ENCODE measurements at regions not wholly inside any gene's neighbourhood (a gene's known extent, or its start where the extent isn't known, plus 50 kb on each side); places are given as distances from the start of the nearest gene placed in this dataset.
"Not testable (repeated sequence)": the region's sequence is repeated elsewhere in the genome, so short reads cannot be mapped to it uniquely, and the experiment has no call there.

GRCh38 chr3:20975188-20975651 lies 775.8 kb downstream of the ZNF385D start:
- CTCF ChIA-PET = no interaction called here
- Histone ChIP-seq H3K4me3 (ENCODE audit: low read depth, low read length) (no peak overlapping the region), H3K27me3 (ENCODE audit: control insufficient read depth, insufficient read depth, low read length) (no peaks in the 10 kb centered on the region), H3K27ac (ENCODE audit: low read depth, low read length) (no peak overlapping the region), H3K9me3 (ENCODE audit: control insufficient read depth, insufficient read depth, low read length) (no peaks in the 10 kb centered on the region)
- POLR2A ChIA-PET = no interaction called here
- DNase-seq (ENCODE audit: low read depth, low spot score) = no peak
- TF ChIP-seq CTCF (IDR thresholded peaks at IDR 0.05; ENCODE audit: low read depth, low read length) = no peak

- no peak overlapping the region for H3K4me3 ChIP-seq (ENCODE audit: low read depth, low read length)
- no peak for DNase-seq (ENCODE audit: low read depth, low spot score)
- no peak overlapping the region for H3K27ac ChIP-seq (ENCODE audit: low read depth, low read length)
- POLR2A ChIA-PET = no interaction called here
- no peaks in the 10 kb centered on the region for H3K27me3 ChIP-seq (ENCODE audit: control insufficient read depth, insufficient read depth, low read length)
- no peak for TF ChIP-seq CTCF (IDR thresholded peaks at IDR 0.05; ENCODE audit: low read depth, low read length)
- CTCF ChIA-PET = no interaction called here
- no peaks in the 10 kb centered on the region for H3K9me3 ChIP-seq (ENCODE audit: control insufficient read depth, insufficient read depth, low read length)
These were observed 776.6 kb downstream of the ZNF385D start for GRCh38 chr3:20974396-20974795.

GRCh38 chr3:20970807-20971206 lies 780.2 kb downstream of the ZNF385D start:
- CTCF ChIA-PET; DNase-seq (ENCODE audit: low read depth, low spot score); POLR2A ChIA-PET; H3K9me3 ChIP-seq (ENCODE audit: control insufficient read depth, insufficient read depth, low read length); H3K27ac ChIP-seq (ENCODE audit: low read depth, low read length); H3K4me3 ChIP-seq (ENCODE audit: low read depth, low read length); H3K27me3 ChIP-seq (ENCODE audit: control insufficient read depth, insufficient read depth, low read length): not testable (repeated sequence)

- CTCF ChIA-PET, POLR2A ChIA-PET: not testable (repeated sequence)
These were observed 781.5 kb upstream of the SGO1 start for GRCh38 chr3:20967485-20967884.

GRCh38 chr3:20958161-20958560 lies 772.2 kb upstream of the SGO1 start:
- CTCF ChIA-PET = no interaction called here
- POLR2A ChIA-PET = no interaction called here
- H3K4me3 ChIP-seq (ENCODE audit: low read depth, low read length) = no peak overlapping the region
- no peak for DNase-seq (ENCODE audit: low read depth, low spot score)
- H3K27ac ChIP-seq (ENCODE audit: low read depth, low read length) = no peak overlapping the region
- H3K9me3 ChIP-seq (ENCODE audit: control insufficient read depth, insufficient read depth, low read length) = no peaks in the 10 kb centered on the region
- no peaks in the 10 kb centered on the region for H3K27me3 ChIP-seq (ENCODE audit: control insufficient read depth, insufficient read depth, low read length)
- TF ChIP-seq CTCF (IDR thresholded peaks at IDR 0.05; ENCODE audit: low read depth, low read length) = no peak

More at GRCh38 chr3:20967485-20967884, 781.5 kb upstream of the SGO1 start:
- not testable (repeated sequence) for H3K27me3 ChIP-seq (ENCODE audit: control insufficient read depth, insufficient read depth, low read length); H3K27ac ChIP-seq (ENCODE audit: low read depth, low read length); H3K9me3 ChIP-seq (ENCODE audit: control insufficient read depth, insufficient read depth, low read length); H3K4me3 ChIP-seq (ENCODE audit: low read depth, low read length); DNase-seq (ENCODE audit: low read depth, low spot score)

DNA sequence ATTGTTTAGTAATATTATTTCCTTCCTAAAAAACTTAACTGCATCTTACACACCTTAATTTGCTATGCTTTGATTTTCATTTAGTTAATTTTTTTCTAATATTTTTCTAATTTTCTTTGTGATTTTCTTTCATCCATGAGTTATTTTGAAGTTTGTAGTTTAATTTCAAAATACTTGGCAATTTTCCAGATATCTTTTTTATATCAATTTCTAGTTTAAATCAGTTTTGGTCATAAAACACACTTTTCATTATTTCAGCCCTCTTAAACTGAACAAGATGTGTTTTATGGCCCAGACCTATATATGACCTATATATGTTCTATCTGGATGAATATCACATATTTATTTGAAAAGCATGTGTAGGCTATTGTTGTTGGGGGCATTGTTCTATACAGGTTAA lies 759.9 kb upstream of the SGO1 start:
- H3K9me3 ChIP-seq (ENCODE audit: control insufficient read depth, insufficient read depth, low read length) = no peaks in the 10 kb centered on the region
- ChIA-PET CTCF (no interaction called here), POLR2A (no interaction called here)
- H3K27ac ChIP-seq (ENCODE audit: low read depth, low read length) = no peak overlapping the region
- no peak for TF ChIP-seq CTCF (IDR thresholded peaks at IDR 0.05; ENCODE audit: low read depth, low read length)
- no peak overlapping the region for H3K4me3 ChIP-seq (ENCODE audit: low read depth, low read length)
- no peak for DNase-seq (ENCODE audit: low read depth, low spot score)
- no peaks in the 10 kb centered on the region for H3K27me3 ChIP-seq (ENCODE audit: control insufficient read depth, insufficient read depth, low read length)

Data from AG04450 (cell line).